ENCODE measurements at regions not wholly inside any gene's neighbourhood (a gene's known extent, or its start where the extent isn't known, plus 50 kb on each side); places are given as distances from the start of the nearest gene placed in this dataset.

DNA sequence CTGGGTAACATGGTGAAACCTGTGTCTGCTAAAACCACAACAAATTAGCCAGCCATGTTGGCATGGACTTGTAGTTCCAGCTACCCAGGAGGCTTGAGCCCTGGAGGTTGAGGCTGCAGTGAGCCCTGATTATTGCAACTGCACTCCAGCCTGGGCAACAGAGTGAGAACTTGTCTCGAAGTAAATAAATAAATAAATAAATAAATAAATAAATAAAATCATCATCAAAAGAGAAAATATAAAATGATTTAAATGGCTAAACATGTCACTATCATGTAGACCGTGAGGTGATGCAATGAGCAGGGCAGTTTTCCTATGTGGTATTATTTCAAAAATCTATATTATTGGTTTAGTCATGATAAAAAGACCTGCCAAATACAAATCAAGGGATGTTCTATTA, 2074.3 kb downstream of the PCDH9 start:
- Histone ChIP-seq H3K79me2 (ENCODE audit: control insufficient read depth, insufficient read depth, low read length) (no peaks in the 10 kb centered on the region), H3K36me3 (ENCODE audit: control insufficient read depth in 2 of 2, insufficient read depth in 2 of 2, low read length in 1 of 2) (no peaks in the 10 kb centered on the region), H3K9ac (ENCODE audit: control insufficient read depth, insufficient read depth, low read length) (no peak overlapping the region), H3K27ac (ENCODE audit: control insufficient read depth, insufficient read depth) (no peak overlapping the region), H3K4me2 (ENCODE audit: control insufficient read depth, insufficient read depth) (no peak overlapping the region), H3K4me3 (no peak overlapping the region), H3K9me3 (replicated peaks; ENCODE audit: control insufficient read depth, insufficient read depth, low read length) (no peaks in the 10 kb centered on the region), H2AFZ (ENCODE audit: control insufficient read depth, low read depth, low read length) (no peak overlapping the region), H4K20me1 (ENCODE audit: control insufficient read depth, insufficient read depth) (no peaks in the 10 kb centered on the region), H3K27me3 (replicated peaks in 1 of 2; ENCODE audit: control insufficient read depth in 2 of 2, insufficient read depth in 2 of 2, low read length in 1 of 2) (no peaks in the 10 kb centered on the region), H3K4me1 (ENCODE audit: control insufficient read depth, insufficient read depth, low read length) (no peaks in the 10 kb centered on the region)
- no TSS peak for BruUV-seq (replicated peaks)
- CTCF ChIA-PET = interaction anchor here (1.0 kb wide), 1 partner anchor 106 kb away, joined by 3 read pairs; no protein-coding TSS in a partner anchor
- in situ Hi-C loops (cut with MboI) (no loop called here), intact Hi-C loops (cut with micrococcal nuclease; ENCODE audit: unreplicated experiment) (loop anchor here (10.0 kb wide), 1 partner anchor 161 kb away; no protein-coding TSS in a partner anchor)
- TF ChIP-seq, protein P1, sequence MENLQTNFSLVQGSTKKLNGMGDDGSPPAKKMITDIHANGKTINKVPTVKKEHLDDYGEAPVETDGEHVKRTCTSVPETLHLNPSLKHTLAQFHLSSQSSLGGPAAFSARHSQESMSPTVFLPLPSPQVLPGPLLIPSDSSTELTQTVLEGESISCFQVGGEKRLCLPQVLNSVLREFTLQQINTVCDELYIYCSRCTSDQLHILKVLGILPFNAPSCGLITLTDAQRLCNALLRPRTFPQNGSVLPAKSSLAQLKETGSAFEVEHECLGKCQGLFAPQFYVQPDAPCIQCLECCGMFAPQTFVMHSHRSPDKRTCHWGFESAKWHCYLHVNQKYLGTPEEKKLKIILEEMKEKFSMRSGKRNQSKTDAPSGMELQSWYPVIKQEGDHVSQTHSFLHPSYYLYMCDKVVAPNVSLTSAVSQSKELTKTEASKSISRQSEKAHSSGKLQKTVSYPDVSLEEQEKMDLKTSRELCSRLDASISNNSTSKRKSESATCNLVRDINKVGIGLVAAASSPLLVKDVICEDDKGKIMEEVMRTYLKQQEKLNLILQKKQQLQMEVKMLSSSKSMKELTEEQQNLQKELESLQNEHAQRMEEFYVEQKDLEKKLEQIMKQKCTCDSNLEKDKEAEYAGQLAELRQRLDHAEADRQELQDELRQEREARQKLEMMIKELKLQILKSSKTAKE (IDR thresholded peaks at IDR 0.05; ENCODE audit: low read depth, poor library complexity, severe bottlenecking) = no peak
- TF ChIP-seq KAT2A (conservative IDR thresholded peaks at IDR 0.05; ENCODE audit: control insufficient read depth, low read depth, low read length) = no peak
- TF ChIP-seq NR2C1 (IDR thresholded peaks at IDR 0.05) = no peak
- TF ChIP-seq, protein P2, sequence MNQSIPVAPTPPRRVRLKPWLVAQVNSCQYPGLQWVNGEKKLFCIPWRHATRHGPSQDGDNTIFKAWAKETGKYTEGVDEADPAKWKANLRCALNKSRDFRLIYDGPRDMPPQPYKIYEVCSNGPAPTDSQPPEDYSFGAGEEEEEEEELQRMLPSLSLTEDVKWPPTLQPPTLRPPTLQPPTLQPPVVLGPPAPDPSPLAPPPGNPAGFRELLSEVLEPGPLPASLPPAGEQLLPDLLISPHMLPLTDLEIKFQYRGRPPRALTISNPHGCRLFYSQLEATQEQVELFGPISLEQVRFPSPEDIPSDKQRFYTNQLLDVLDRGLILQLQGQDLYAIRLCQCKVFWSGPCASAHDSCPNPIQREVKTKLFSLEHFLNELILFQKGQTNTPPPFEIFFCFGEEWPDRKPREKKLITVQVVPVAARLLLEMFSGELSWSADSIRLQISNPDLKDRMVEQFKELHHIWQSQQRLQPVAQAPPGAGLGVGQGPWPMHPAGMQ (IDR thresholded peaks at IDR 0.05; ENCODE audit: borderline replicate concordance) = no peak
- TF ChIP-seq, protein P3, sequence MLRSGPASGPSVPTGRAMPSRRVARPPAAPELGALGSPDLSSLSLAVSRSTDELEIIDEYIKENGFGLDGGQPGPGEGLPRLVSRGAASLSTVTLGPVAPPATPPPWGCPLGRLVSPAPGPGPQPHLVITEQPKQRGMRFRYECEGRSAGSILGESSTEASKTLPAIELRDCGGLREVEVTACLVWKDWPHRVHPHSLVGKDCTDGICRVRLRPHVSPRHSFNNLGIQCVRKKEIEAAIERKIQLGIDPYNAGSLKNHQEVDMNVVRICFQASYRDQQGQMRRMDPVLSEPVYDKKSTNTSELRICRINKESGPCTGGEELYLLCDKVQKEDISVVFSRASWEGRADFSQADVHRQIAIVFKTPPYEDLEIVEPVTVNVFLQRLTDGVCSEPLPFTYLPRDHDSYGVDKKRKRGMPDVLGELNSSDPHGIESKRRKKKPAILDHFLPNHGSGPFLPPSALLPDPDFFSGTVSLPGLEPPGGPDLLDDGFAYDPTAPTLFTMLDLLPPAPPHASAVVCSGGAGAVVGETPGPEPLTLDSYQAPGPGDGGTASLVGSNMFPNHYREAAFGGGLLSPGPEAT (IDR thresholded peaks at IDR 0.05; ENCODE audit: low read depth) = no peak
- no peak for TF ChIP-seq SPI1 (IDR thresholded peaks at IDR 0.05; ENCODE audit: borderline replicate concordance, insufficient read depth, low read depth, low read length)
- TF ChIP-seq NR2F1 (conservative IDR thresholded peaks at IDR 0.05) = no peak
- no peak for TF ChIP-seq ZNF384 (IDR thresholded peaks at IDR 0.05; ENCODE audit: borderline replicate concordance, low read depth, low read length)
- TF ChIP-seq, protein P4, sequence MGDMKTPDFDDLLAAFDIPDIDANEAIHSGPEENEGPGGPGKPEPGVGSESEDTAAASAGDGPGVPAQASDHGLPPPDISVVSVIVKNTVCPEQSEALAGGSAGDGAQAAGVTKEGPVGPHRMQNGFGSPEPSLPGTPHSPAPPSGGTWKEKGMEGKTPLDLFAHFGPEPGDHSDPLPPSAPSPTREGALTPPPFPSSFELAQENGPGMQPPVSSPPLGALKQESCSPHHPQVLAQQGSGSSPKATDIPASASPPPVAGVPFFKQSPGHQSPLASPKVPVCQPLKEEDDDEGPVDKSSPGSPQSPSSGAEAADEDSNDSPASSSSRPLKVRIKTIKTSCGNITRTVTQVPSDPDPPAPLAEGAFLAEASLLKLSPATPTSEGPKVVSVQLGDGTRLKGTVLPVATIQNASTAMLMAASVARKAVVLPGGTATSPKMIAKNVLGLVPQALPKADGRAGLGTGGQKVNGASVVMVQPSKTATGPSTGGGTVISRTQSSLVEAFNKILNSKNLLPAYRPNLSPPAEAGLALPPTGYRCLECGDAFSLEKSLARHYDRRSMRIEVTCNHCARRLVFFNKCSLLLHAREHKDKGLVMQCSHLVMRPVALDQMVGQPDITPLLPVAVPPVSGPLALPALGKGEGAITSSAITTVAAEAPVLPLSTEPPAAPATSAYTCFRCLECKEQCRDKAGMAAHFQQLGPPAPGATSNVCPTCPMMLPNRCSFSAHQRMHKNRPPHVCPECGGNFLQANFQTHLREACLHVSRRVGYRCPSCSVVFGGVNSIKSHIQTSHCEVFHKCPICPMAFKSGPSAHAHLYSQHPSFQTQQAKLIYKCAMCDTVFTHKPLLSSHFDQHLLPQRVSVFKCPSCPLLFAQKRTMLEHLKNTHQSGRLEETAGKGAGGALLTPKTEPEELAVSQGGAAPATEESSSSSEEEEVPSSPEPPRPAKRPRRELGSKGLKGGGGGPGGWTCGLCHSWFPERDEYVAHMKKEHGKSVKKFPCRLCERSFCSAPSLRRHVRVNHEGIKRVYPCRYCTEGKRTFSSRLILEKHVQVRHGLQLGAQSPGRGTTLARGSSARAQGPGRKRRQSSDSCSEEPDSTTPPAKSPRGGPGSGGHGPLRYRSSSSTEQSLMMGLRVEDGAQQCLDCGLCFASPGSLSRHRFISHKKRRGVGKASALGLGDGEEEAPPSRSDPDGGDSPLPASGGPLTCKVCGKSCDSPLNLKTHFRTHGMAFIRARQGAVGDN (IDR thresholded peaks at IDR 0.05) = no peak
- no peak for TF ChIP-seq EGR1 (IDR thresholded peaks at IDR 0.05; ENCODE audit: borderline replicate concordance in 1 of 2, low read depth in 2 of 2, low read length in 2 of 2)
- TF ChIP-seq DPF2 (IDR thresholded peaks at IDR 0.05) = no peak
- TF ChIP-seq CEBPB (IDR thresholded peaks at IDR 0.05; ENCODE audit: borderline replicate concordance in 1 of 2, low read depth in 2 of 2, low read length in 2 of 2) = no peak
- TF ChIP-seq SP1 (IDR thresholded peaks at IDR 0.05; ENCODE audit: low read depth, low read length) = no peak
- no peak for TF ChIP-seq CBX5 (IDR thresholded peaks at IDR 0.05; ENCODE audit: low read depth)
- no peak for ATAC-seq
- RAD21 ChIA-PET (ENCODE audit: unreplicated experiment) = interaction anchor here (2.6 kb wide), 1 partner anchor 11 kb away, joined by 20 read pairs; no protein-coding TSS in a partner anchor
- WGBS (ENCODE audit: insufficient coverage, insufficient replicate concordance, low lambda C conversion rate, missing lambda C conversion rate) = 44% methylated on average over 2 of the region's 2 CpGs
- SMC1A ChIA-PET (ENCODE audit: uncharacterized antibody, unreplicated experiment) = interaction anchor here (0.5 to 2.2 kb wide), 3 partner anchors 33 to 384 kb away, joined by 3 to 5 read pairs (median 4); no protein-coding TSS in a partner anchor
- DNase-seq (ENCODE audit: low read depth, low spot score) = no peak
- POLR2A ChIA-PET = interaction anchor here (0.6 kb wide), 1 partner anchor 55 kb away, joined by 4 read pairs; no protein-coding TSS in a partner anchor
- FAIRE-seq = no peak
